HFFc6 (cell line): ENCODE measurements at regions not wholly inside any gene's neighbourhood (a gene's known extent, or its start where the extent isn't known, plus 50 kb on each side); places are given as distances from the start of the nearest gene placed in this dataset.

Experiments
- DNase-seq: peaks from one replicate; pipeline ENCODE4 v3.0.0-alpha.2; 2018
- H3K27ac Mint-ChIP-seq: 2 replicates; pipeline ENCODE4 v1.8.0; 2020; ENCODE audit warnings: mild to moderate bottlenecking, mixed read lengths
- H3K27me3 Mint-ChIP-seq: 2 replicates; pipeline ENCODE4 v1.8.0; 2021; ENCODE audit warnings: mild to moderate bottlenecking, moderate library complexity, mixed read lengths; ENCODE audit not compliant: insufficient read depth
- H3K36me3 Mint-ChIP-seq: 2 replicates; pipeline ENCODE4 v1.8.0; 2021; ENCODE audit warnings: low read depth, mixed read lengths
- H3K4me1 Mint-ChIP-seq: 2 replicates; pipeline ENCODE4 v1.8.0; 2020; ENCODE audit warnings: low read depth, mixed read lengths
- H3K4me3 Mint-ChIP-seq: 2 replicates; pipeline ENCODE4 v1.8.0; 2020; ENCODE audit warnings: mild to moderate bottlenecking, moderate library complexity, mixed read lengths
- H3K9me3 Mint-ChIP-seq: 2 replicates; pipeline ENCODE4 v1.8.0; 2020; ENCODE audit warnings: mild to moderate bottlenecking, mixed read lengths
- TF ChIP-seq, protein P1 (sequence below): fragments of 200-600 bp; sonication (generic); IDR thresholded peaks from 2 replicates; pipeline ENCODE4 v1.5.0; 2021; ENCODE audit warnings: antibody characterized with exemption, mild to moderate bottlenecking

DNA sequence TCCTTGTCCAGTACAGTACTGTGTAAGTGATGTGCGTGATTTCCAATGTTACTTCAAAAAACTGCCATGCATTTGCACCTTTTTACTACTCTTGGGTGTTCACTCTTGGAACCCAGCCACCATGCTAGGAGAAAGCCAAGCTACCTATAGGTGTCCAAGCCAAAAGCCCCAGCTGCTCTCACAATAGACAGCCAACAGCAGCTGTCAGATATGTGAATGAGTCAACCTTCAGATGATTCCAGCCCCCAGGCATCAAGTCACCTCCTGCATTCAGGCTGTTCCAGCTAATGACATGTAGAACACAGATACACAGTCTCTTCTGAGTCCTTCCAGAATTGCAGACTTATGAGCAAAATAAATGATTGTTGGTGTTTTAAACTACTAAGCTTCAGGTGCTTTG, 417.7 kb upstream of the TGFBR2 start:
- no peaks in the 10 kb centered on the region for H3K9me3 Mint-ChIP-seq
- no peak overlapping the region for H3K27ac Mint-ChIP-seq
- no peak overlapping the region for H3K4me3 Mint-ChIP-seq
- H3K4me1 Mint-ChIP-seq: peaks cover 27% of the 10 kb centered on the region
- no peaks in the 10 kb centered on the region for H3K36me3 Mint-ChIP-seq
- peak; percentile 28 for DNase-seq
- no peaks in the 10 kb centered on the region for H3K27me3 Mint-ChIP-seq
- TF ChIP-seq, protein P1, sequence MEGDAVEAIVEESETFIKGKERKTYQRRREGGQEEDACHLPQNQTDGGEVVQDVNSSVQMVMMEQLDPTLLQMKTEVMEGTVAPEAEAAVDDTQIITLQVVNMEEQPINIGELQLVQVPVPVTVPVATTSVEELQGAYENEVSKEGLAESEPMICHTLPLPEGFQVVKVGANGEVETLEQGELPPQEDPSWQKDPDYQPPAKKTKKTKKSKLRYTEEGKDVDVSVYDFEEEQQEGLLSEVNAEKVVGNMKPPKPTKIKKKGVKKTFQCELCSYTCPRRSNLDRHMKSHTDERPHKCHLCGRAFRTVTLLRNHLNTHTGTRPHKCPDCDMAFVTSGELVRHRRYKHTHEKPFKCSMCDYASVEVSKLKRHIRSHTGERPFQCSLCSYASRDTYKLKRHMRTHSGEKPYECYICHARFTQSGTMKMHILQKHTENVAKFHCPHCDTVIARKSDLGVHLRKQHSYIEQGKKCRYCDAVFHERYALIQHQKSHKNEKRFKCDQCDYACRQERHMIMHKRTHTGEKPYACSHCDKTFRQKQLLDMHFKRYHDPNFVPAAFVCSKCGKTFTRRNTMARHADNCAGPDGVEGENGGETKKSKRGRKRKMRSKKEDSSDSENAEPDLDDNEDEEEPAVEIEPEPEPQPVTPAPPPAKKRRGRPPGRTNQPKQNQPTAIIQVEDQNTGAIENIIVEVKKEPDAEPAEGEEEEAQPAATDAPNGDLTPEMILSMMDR: no peak

DNA sequence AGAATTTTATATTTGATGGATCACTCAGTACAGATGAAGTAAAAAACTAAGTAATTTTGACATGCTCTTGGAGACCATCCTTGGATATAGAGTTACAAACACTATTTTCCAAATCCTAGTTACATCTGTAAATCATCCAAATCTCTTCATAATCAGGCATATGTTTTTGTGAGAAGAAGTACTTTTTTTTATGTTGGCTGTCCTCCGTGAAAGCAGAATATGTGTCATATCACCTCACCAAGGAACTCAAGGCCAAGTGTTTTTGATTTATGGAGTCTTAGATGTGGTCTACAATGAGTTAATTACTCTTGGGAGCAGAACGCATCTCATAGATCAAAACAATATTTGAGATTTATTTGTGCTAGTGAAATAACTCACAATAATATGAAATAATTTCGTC, 416.5 kb upstream of the TGFBR2 start:
- no peak for DNase-seq
- H3K27ac Mint-ChIP-seq: no peak overlapping the region

DNA sequence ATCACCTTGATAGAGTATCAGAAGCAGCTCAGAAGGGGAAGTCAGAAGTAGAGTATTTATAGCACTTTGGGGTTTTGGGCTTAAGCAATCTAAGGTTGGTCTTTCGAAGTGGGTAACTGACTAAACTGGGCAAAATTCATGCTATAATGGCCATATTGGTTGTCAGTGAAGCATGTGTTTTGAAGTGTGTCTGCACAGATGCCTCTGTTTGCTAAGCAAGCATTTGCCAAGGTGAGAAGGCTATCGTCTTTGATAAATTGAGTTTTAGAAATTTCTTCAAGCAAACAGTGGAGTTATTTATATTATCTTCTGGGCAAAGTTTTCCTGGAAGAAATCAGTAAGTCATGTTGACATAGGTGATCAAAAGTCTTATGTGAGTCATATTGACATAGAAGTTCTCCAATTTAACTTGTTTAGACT, 412.8 kb upstream of the TGFBR2 start:
- no peaks in the 10 kb centered on the region for H3K36me3 Mint-ChIP-seq
- no peaks in the 10 kb centered on the region for H3K9me3 Mint-ChIP-seq
- H3K4me1 Mint-ChIP-seq: peaks cover 24% of the 10 kb centered on the region

More for the DNA sequence above, 416.5 kb upstream of the TGFBR2 start:
- H3K9me3 Mint-ChIP-seq: no peaks in the 10 kb centered on the region
- no peaks in the 10 kb centered on the region for H3K27me3 Mint-ChIP-seq
- peaks cover 21% of the 10 kb centered on the region for H3K4me1 Mint-ChIP-seq
- no peak overlapping the region for H3K4me3 Mint-ChIP-seq
- H3K36me3 Mint-ChIP-seq: no peaks in the 10 kb centered on the region
- TF ChIP-seq, protein P1: no peak

DNA sequence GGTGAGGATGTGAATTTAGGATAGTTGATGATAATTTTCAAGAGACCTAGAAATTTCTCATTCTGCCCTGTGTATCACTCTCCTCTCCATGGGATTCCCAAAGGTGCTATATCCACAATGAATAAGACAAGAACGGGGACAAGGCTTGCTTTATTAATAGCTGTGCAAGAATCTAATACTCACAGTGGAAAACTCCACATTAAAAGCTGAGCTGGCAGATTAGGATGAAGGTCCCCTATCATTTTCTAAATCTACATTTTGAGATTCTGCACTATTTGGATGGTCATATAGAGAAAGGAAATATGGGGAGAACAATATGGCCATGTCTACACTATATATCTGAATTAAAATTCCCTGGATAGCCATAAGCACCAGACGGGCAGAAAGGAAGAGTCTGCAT, 411.0 kb upstream of the TGFBR2 start:
- no peak overlapping the region for H3K27ac Mint-ChIP-seq
- peaks cover 2% of the 10 kb centered on the region; the same call in 1 of the 2 replicates for H3K36me3 Mint-ChIP-seq
- no peak for DNase-seq
- H3K27me3 Mint-ChIP-seq: no peaks in the 10 kb centered on the region; the same call in 1 of the 2 replicates
- TF ChIP-seq, protein P1: no peak
- H3K4me3 Mint-ChIP-seq: no peak overlapping the region
- peaks cover 37% of the 10 kb centered on the region for H3K4me1 Mint-ChIP-seq
- H3K9me3 Mint-ChIP-seq: peaks cover 1% of the 10 kb centered on the region; the same call in 1 of the 2 replicates

More for the DNA sequence above, 412.8 kb upstream of the TGFBR2 start:
- no peaks in the 10 kb centered on the region; the same call in 1 of the 2 replicates for H3K27me3 Mint-ChIP-seq
- no peak overlapping the region for H3K4me3 Mint-ChIP-seq
- H3K27ac Mint-ChIP-seq: no peak overlapping the region
- DNase-seq: no peak
- TF ChIP-seq, protein P1: no peak

DNA sequence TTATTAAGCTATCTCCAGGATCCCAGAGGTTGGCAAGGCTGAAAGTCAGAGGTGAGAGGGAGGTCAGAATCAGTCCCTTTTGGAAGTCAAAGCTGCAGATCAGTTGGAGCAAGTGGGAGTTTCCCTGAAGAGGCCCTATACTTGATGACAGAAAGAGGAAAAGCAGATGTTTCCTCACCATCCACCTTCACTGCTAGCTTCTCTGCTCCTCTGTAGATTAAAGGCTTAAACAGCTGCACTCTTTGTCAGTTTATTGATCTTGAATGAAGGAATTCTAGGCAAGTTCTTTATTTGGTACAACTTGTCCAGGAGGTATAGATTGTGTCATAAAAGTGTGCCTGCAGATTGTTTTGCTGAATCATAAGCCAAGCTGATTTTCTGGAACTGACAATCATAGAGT, 408.2 kb upstream of the TGFBR2 start:
- peaks cover 12% of the 10 kb centered on the region; the same call in 1 of the 2 replicates for H3K36me3 Mint-ChIP-seq
- TF ChIP-seq, protein P1: no peak
- no peak for DNase-seq
- H3K9me3 Mint-ChIP-seq: peaks cover 9% of the 10 kb centered on the region; the same call in 1 of the 2 replicates
- H3K4me1 Mint-ChIP-seq: peaks cover 62% of the 10 kb centered on the region
- H3K27me3 Mint-ChIP-seq: no peaks in the 10 kb centered on the region; the same call in 1 of the 2 replicates
- H3K4me3 Mint-ChIP-seq: no peak overlapping the region
- H3K27ac Mint-ChIP-seq: no peak overlapping the region
